ENCODE measurements at regions not wholly inside any gene's neighbourhood (a gene's known extent, or its start where the extent isn't known, plus 50 kb on each side); places are given as distances from the start of the nearest gene placed in this dataset.

DNA sequence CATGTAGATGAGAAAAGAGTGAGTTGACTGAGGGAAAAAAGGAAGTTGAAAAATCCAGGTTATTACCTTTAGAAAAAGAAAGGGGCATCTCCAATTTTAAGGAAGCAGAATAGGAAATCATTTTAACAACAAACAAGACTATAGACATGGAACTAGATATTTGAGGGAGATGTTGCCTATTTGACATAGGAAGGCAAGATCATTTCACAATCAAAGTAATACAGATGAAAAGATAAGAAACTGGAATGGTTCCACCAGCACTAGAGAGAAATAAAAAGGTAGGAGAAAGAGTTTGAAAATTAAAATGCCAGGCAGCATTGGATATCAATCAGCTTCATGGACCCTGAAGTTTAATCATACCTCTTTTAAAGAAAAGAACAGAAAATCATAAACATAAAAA is 881.0 kb upstream of the MGAT4C start:
- no peak overlapping the region for H3K4me3 ChIP-seq
- no peaks in the 10 kb centered on the region for H3K27me3 ChIP-seq
- no peak overlapping the region for H3K27ac ChIP-seq
- H3K9me3 ChIP-seq (replicated peaks in 1 of 11): no peaks in the 10 kb centered on the region
- peak overlapping the region in 1 of 11 experiments; percentile 73; a peak in 1 of 22 replicates for H3K4me2 ChIP-seq
- H3K4me1 ChIP-seq: peaks cover 0 to 14% (median 0%) of the 10 kb centered on the region in 10 experiments; a peak in 8 of 20 replicates
- no peak for TF ChIP-seq Cebpa-rat (IDR thresholded peaks at IDR 0.05)
- no peaks in the 10 kb centered on the region for H3K36me3 ChIP-seq
- H3K9ac ChIP-seq: no peak overlapping the region
- no peaks in the 10 kb centered on the region for H4K20me1 ChIP-seq

DNA sequence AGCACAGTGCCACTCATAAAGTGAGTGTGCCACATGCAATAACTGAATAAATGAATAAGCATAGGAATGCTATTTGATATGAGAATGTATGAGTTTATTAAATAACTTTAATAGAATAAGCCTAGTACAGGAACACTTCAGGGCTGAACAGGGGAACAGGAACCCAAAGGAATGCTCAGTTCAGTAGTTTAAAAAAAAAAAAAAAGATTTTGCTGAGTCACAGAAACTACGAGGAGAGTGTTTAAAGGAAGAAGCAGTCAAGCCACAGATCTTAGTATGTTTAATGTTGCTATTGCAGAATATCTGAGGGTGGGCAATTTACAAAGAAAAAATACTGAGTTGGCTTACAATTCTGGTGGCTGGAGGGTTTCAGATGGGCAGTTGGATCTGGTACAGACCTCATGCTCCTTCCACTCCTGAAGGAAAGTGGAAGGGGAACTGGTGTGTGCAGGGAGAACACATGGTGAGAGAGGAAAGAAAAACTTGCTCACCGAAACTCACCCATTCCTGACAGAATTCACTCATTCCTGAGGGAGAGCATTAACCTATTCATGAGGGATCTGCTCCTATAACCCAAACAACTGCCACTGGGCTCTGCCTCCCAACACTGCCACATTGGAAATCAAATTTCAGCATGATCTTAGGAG is 880.3 kb upstream of the MGAT4C start:
- H3K9ac ChIP-seq: peak overlapping the region in 2 of 11 experiments; percentile 30 to 42; a peak in 2 of 22 replicates
- no peaks in the 10 kb centered on the region for H4K20me1 ChIP-seq
- peaks cover 0 to 14% (median 0%) of the 10 kb centered on the region in 10 experiments; a peak in 8 of 20 replicates for H3K4me1 ChIP-seq
- H3K4me3 ChIP-seq: peak overlapping the region in 2 of 10 experiments; percentile 28 to 32; a peak in 4 of 20 replicates
- peak overlapping the region in 4 of 11 experiments; percentile 12 to 24 (median 21); a peak in 4 of 22 replicates for H3K27ac ChIP-seq
- TF ChIP-seq Cebpa-rat (IDR thresholded peaks at IDR 0.05): no peak
- H3K9me3 ChIP-seq (replicated peaks in 1 of 11): no peaks in the 10 kb centered on the region
- no peaks in the 10 kb centered on the region for H3K36me3 ChIP-seq
- H3K4me2 ChIP-seq: peak overlapping the region in 5 of 11 experiments; percentile 31 to 82 (median 57); a peak in 8 of 22 replicates
- no peaks in the 10 kb centered on the region for H3K27me3 ChIP-seq

DNA sequence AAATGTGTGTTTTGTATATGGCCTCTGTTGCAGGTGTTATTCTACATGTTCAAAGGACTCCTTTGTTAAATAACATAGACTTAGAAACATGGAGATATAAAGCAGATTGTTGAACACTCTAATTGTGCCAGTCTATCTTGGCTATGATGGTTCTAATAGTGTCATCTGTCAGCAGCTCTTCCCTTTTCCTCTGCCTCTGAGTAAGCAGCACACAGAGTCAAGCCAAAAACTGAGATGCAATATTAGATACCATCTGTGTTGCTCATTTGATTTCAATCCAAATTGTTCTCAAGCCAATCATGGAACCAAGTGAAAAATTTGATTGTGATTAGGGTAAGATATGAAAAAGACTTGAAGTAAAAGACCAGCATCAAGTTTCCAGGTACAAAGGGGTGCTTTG is 871.1 kb upstream of the MGAT4C start:
- H3K4me1 ChIP-seq: no peaks in the 10 kb centered on the region
- H3K36me3 ChIP-seq: no peaks in the 10 kb centered on the region
- no peaks in the 10 kb centered on the region for H4K20me1 ChIP-seq
- H3K9me3 ChIP-seq (replicated peaks in 1 of 11): peaks cover 9 to 18% (median 13%) of the 10 kb centered on the region in 11 experiments
- H3K27me3 ChIP-seq: no peaks in the 10 kb centered on the region
- H3K4me3 ChIP-seq: no peak overlapping the region
- H3K9ac ChIP-seq: no peak overlapping the region
- H3K4me2 ChIP-seq: no peak overlapping the region
- no peak for TF ChIP-seq Cebpa-rat (IDR thresholded peaks at IDR 0.05)
- no peak overlapping the region for H3K27ac ChIP-seq

DNA sequence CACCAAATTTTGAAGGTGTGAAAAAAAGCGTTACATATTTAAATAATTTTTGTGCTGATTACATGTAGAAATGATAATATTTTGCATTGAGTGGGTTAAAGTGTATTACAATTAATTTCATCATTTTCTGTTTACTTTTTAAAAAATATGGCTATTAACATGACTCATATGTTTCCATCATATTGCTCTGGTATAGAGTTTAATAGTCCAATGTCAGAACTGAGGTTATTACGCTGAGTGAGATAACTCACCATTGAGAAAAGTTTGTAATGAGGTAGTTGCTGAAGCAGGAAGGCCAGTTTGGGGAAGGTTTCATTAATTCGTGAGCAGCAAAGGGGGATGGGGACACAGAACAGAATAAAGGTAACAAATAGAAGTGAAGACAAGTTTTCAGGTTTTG is 865.7 kb upstream of the MGAT4C start:
- Histone ChIP-seq H3K36me3 (no peaks in the 10 kb centered on the region), H3K9me3 (replicated peaks in 1 of 11) (peaks cover 9 to 18% (median 13%) of the 10 kb centered on the region in 11 experiments), H3K27me3 (no peaks in the 10 kb centered on the region), H3K9ac (no peak overlapping the region), H3K4me3 (no peak overlapping the region), H4K20me1 (no peaks in the 10 kb centered on the region), H3K4me1 (no peaks in the 10 kb centered on the region), H3K4me2 (no peak overlapping the region), H3K27ac (no peak overlapping the region)
- no peak for TF ChIP-seq Cebpa-rat (IDR thresholded peaks at IDR 0.05)

DNA sequence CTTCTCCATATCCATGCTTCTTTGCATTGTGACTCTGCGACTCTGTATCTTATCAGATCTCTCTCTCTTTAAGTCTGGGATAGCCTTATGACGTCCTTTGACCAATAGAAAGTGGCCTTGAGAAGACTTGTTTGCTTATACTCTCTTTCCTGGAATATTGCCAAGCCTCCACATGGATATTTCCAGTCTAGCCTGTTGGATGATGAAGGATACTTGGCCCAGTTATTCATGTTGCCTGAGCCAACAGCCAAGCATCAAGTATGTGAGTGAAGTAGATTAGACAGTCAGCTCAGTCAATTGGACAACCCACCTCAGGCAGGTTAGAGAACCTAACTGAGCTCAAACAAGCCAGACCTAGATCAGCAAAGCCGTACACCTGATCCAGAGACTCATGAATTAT is 864.2 kb upstream of the MGAT4C start:
- Histone ChIP-seq H3K9ac (no peak overlapping the region), H4K20me1 (no peaks in the 10 kb centered on the region), H3K4me1 (no peaks in the 10 kb centered on the region), H3K27me3 (no peaks in the 10 kb centered on the region), H3K27ac (no peak overlapping the region), H3K9me3 (replicated peaks in 1 of 11) (peaks cover 9 to 18% (median 13%) of the 10 kb centered on the region in 11 experiments), H3K4me3 (no peak overlapping the region), H3K36me3 (no peaks in the 10 kb centered on the region), H3K4me2 (no peak overlapping the region)
- no peak for TF ChIP-seq Cebpa-rat (IDR thresholded peaks at IDR 0.05)

DNA sequence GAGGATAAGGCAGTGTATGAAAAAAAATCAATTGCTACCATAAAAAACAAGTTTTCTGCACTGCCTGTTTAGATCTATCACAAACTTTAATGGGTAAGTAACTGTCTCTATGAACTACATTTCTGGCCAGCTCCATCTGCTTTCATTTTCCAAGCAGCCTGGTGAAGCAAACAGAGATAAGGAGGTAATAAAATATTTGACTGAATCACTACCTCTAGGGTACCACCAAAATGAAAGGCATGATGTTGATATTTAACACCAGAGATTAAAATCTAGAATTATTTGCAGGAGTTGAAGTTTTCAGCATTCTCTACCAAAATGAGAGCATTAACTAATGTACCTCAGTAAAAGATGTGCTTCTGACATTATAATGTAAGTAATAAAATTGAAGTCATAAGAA is 863.5 kb upstream of the MGAT4C start:
- Histone ChIP-seq H4K20me1 (no peaks in the 10 kb centered on the region), H3K4me3 (no peak overlapping the region), H3K27ac (no peak overlapping the region), H3K27me3 (no peaks in the 10 kb centered on the region), H3K9ac (no peak overlapping the region), H3K36me3 (no peaks in the 10 kb centered on the region), H3K9me3 (replicated peaks in 1 of 11) (peaks cover 7 to 12% (median 11%) of the 10 kb centered on the region in 11 experiments), H3K4me1 (no peaks in the 10 kb centered on the region), H3K4me2 (no peak overlapping the region)
- TF ChIP-seq Cebpa-rat (IDR thresholded peaks at IDR 0.05): no peak

DNA sequence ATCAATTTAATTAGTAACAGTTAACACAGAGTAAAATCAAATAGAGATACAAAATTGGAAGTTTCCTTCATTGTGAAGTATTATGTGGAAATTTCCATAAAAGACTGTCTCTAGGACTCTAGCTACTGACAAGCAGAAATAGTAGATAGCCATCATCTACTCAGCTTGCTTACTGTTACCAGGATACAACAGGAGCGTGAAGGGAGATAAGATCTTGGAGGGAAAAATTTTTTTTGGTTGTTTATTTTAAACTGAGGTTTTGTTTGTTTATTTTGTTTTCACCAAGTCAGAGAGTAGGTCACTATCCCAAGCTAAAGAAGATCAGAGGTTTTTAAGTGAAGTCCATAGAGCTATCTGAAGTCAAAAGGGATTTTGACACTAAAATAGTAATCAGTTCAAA is 861.3 kb upstream of the MGAT4C start:
- no peak overlapping the region for H3K27ac ChIP-seq
- no peak overlapping the region for H3K4me2 ChIP-seq
- no peaks in the 10 kb centered on the region for H3K36me3 ChIP-seq
- no peaks in the 10 kb centered on the region for H3K4me1 ChIP-seq
- no peaks in the 10 kb centered on the region for H4K20me1 ChIP-seq
- TF ChIP-seq Cebpa-rat (IDR thresholded peaks at IDR 0.05): no peak
- H3K4me3 ChIP-seq: no peak overlapping the region
- no peak overlapping the region for H3K9ac ChIP-seq
- H3K27me3 ChIP-seq: no peaks in the 10 kb centered on the region
- no peaks in the 10 kb centered on the region for H3K9me3 ChIP-seq (replicated peaks in 1 of 11)

DNA sequence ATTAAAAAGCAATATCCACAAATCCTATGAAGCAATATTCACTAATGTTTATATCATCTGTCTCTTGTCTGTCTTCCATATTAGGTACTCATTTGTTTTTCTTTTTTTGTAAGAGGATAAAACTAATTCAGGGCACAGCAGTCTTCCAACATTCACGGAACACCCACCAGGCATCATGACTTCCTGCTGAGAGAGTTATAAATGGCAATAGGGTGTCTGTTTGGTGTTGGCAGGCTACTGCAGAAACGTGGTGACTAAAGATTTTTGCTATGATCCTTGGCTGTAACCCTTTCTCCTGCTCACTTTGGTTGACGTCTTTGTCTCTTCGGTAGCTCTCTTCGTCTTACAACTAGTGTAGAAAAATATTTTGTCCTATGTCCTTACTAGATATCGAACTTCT is 860.6 kb upstream of the MGAT4C start:
- TF ChIP-seq Cebpa-rat (IDR thresholded peaks at IDR 0.05): no peak
- H4K20me1 ChIP-seq: no peaks in the 10 kb centered on the region
- H3K27me3 ChIP-seq: no peaks in the 10 kb centered on the region
- no peak overlapping the region for H3K4me2 ChIP-seq
- no peak overlapping the region for H3K9ac ChIP-seq
- no peaks in the 10 kb centered on the region for H3K4me1 ChIP-seq
- no peaks in the 10 kb centered on the region for H3K36me3 ChIP-seq
- no peak overlapping the region for H3K27ac ChIP-seq
- no peak overlapping the region for H3K4me3 ChIP-seq
- H3K9me3 ChIP-seq (replicated peaks in 1 of 11): no peaks in the 10 kb centered on the region

DNA sequence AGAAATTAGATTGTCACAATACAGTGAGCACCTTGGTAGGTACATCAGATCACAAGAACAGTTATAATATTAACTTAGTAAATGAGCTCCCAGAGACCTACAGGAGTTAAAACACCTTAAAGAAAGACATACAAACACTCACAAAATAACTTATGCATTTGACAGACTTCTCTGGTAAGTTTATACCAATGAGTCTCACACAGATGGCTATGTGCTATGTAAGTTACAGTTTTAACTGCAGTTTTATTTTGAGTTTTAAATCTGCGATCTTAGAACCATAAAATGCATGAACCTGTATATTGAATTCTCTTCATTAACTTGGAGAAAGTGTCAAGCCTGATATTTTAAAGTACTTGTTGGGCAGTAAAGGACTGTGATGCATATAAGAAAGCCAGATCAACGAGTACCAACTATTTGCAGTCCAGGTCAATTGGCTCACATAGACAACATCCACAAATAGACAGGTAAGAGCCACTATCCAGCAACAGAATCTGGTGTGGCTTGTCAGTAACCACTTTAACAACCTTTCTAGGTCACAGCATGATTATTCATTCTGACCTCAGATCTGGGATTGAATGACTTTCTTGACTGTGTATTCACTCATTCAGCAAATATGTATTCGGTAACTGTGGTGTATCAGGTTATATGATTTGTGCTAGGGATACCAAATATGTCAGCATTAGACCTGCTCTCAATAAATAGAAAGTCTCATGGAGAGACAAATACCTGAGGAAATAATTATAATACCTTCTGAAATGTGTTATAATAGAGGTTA is 856.6 kb upstream of the MGAT4C start:
- H3K4me3 ChIP-seq: no peak overlapping the region
- no peak overlapping the region for H3K27ac ChIP-seq

More for the DNA sequence above, 856.6 kb upstream of the MGAT4C start:
- Histone ChIP-seq H3K4me1 (no peaks in the 10 kb centered on the region), H3K9me3 (replicated peaks in 1 of 11) (no peaks in the 10 kb centered on the region), H3K4me2 (no peak overlapping the region), H4K20me1 (no peaks in the 10 kb centered on the region), H3K27me3 (no peaks in the 10 kb centered on the region), H3K9ac (no peak overlapping the region), H3K36me3 (no peaks in the 10 kb centered on the region)
- no peak for TF ChIP-seq Cebpa-rat (IDR thresholded peaks at IDR 0.05)

Data from BLaER1 treated with 17β-estradiol and CSF1 and Interleukin-3, amounts not matched to agents 10 nM and 100 nM (cell line).